Endothelial cell of umbilical vein (primary cell): ENCODE measurements at regions not wholly inside any gene's neighbourhood (a gene's known extent, or its start where the extent isn't known, plus 50 kb on each side); places are given as distances from the start of the nearest gene placed in this dataset.

Experiments used
- EZH2 ChIP-seq: IDR thresholded peaks from 2 replicates; pipeline ENCODE4 v1.6.1; 2012; ENCODE audit warnings: borderline replicate concordance, low read depth, mild to moderate bottlenecking, moderate library complexity, low read length, inconsistent platforms; ENCODE audit not compliant: severe bottlenecking
- POLR2A ChIP-seq: IDR thresholded peaks from 2 replicates; pipeline ENCODE4 v1.6.1; 2012; ENCODE audit warnings: low read depth, mild to moderate bottlenecking, control low read depth, low read length
- POLR2AphosphoS5 ChIP-seq: IDR thresholded peaks from 2 replicates; pipeline ENCODE4 v1.6.1; 2012; ENCODE audit warnings: low read depth, mild to moderate bottlenecking, control low read depth, low read length, moderate library complexity; ENCODE audit not compliant: insufficient read depth
- TF ChIP-seq, protein P1 (sequence below), 2 donors: IDR thresholded peaks; 1 replicate in 1 of 2; 2 replicates in 1 of 2; pipeline ENCODE4 v1.5.1; 2011; ENCODE audit warnings: low read length in 2 of 2, mild to moderate bottlenecking in 2 of 2, moderate library complexity in 2 of 2, control low read depth in 1 of 2, inconsistent platforms in 1 of 2, low read depth in 1 of 2; ENCODE audit not compliant: insufficient read depth in 1 of 2; ENCODE audit errors: extremely low read depth in 1 of 2
- TF ChIP-seq, protein P2 (sequence below): IDR thresholded peaks from 2 replicates; pipeline ENCODE4 v1.6.1; 2011; ENCODE audit not compliant: insufficient read depth, insufficient read length

DNA sequence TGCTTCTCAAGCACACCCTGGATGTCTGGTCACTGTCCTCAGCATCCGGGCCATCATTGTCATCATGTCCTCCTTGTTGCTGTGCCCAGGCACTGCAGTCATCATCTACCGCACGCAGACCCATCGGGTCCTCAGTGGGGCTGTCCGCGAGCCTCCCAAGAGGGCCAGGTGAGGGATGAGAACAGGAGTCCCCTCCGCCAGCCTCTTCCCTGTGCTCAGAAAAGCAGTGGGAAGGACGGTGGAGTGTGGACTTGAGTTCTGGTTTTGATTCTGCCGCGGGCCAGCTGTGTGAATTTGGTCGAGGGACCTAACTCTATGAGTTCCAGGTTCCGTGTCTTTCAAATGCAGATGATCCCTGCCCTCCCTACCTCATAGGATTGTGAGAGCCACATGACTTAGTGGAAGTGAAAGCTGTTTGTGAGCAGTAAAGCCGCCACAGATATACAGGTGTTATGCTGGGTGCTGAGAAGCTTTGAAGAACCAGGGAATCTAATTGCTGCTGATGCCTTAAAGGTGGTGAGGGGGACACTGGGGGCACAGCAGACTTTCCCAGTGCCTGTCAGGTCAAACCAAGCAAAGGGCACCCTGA lies 122.9 kb upstream of the RAP1B start:
- TF ChIP-seq EZH2, result no peak
- TF ChIP-seq, protein P1, sequence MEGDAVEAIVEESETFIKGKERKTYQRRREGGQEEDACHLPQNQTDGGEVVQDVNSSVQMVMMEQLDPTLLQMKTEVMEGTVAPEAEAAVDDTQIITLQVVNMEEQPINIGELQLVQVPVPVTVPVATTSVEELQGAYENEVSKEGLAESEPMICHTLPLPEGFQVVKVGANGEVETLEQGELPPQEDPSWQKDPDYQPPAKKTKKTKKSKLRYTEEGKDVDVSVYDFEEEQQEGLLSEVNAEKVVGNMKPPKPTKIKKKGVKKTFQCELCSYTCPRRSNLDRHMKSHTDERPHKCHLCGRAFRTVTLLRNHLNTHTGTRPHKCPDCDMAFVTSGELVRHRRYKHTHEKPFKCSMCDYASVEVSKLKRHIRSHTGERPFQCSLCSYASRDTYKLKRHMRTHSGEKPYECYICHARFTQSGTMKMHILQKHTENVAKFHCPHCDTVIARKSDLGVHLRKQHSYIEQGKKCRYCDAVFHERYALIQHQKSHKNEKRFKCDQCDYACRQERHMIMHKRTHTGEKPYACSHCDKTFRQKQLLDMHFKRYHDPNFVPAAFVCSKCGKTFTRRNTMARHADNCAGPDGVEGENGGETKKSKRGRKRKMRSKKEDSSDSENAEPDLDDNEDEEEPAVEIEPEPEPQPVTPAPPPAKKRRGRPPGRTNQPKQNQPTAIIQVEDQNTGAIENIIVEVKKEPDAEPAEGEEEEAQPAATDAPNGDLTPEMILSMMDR (IDR thresholded peaks at IDR 0.05; ENCODE audit: extremely low read depth in 1 of 2, insufficient read depth in 1 of 2, low read depth in 1 of 2, low read length in 2 of 2), result no peak
- TF ChIP-seq POLR2AphosphoS5, result no peak
- no peak for TF ChIP-seq POLR2A
- TF ChIP-seq, protein P2, sequence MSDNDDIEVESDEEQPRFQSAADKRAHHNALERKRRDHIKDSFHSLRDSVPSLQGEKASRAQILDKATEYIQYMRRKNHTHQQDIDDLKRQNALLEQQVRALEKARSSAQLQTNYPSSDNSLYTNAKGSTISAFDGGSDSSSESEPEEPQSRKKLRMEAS, result no peak
